SK-N-SH (cell line): ENCODE measurements at regions not wholly inside any gene's neighbourhood (a gene's known extent, or its start where the extent isn't known, plus 50 kb on each side); places are given as distances from the start of the nearest gene placed in this dataset.

Source experiments
- FOXM1 ChIP-seq: IDR thresholded peaks from 2 replicates; pipeline ENCODE4 v1.4.0; 2012; ENCODE audit warnings: low read depth, mild to moderate bottlenecking
- MXI1 ChIP-seq: IDR thresholded peaks from 2 replicates; pipeline ENCODE4 v1.6.1; 2012; ENCODE audit warnings: mild to moderate bottlenecking, low read depth, low read length, improper control_type of control experiment
- YY1 ChIP-seq: IDR thresholded peaks from 2 replicates; pipeline ENCODE4 v1.4.0; 2012; ENCODE audit warnings: low read depth, mild to moderate bottlenecking
- TF ChIP-seq, protein P1 (sequence below): fragments of 200-600 bp; sonication (generic); IDR thresholded peaks from 2 replicates; pipeline ENCODE4 v1.6.1; 2017; ENCODE audit warnings: antibody characterized with exemption, mild to moderate bottlenecking, moderate library complexity
- TF ChIP-seq, protein P2 (sequence below): IDR thresholded peaks from 2 replicates; pipeline ENCODE4 v1.4.0; 2012; ENCODE audit warnings: low read depth, borderline replicate concordance
- TF ChIP-seq, protein P3 (sequence below): IDR thresholded peaks from 2 replicates; pipeline ENCODE4 v1.4.0; 2012; ENCODE audit warnings: low read depth, borderline replicate concordance

DNA sequence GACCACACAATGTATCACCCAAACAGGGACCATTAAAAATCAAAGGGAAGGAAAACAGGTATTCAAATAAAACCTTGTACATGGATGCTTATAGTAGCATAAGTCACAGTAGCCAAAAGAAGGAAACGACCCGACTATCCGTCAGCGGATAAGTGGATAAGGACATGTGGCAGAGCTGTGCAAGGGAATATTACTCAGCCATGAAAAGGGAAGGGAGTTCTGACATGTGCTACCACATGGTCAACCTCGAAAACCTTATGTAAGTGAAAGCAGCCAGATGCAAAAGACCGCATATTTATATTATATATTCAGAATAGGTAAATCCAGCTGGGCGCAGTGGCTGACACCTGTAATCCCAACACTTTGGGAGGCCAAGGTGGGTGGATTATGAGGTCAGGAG is 193.3 kb downstream of the NPHP4 start:
- TF ChIP-seq, protein P1, sequence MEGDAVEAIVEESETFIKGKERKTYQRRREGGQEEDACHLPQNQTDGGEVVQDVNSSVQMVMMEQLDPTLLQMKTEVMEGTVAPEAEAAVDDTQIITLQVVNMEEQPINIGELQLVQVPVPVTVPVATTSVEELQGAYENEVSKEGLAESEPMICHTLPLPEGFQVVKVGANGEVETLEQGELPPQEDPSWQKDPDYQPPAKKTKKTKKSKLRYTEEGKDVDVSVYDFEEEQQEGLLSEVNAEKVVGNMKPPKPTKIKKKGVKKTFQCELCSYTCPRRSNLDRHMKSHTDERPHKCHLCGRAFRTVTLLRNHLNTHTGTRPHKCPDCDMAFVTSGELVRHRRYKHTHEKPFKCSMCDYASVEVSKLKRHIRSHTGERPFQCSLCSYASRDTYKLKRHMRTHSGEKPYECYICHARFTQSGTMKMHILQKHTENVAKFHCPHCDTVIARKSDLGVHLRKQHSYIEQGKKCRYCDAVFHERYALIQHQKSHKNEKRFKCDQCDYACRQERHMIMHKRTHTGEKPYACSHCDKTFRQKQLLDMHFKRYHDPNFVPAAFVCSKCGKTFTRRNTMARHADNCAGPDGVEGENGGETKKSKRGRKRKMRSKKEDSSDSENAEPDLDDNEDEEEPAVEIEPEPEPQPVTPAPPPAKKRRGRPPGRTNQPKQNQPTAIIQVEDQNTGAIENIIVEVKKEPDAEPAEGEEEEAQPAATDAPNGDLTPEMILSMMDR, result no peak
- TF ChIP-seq, protein P2, sequence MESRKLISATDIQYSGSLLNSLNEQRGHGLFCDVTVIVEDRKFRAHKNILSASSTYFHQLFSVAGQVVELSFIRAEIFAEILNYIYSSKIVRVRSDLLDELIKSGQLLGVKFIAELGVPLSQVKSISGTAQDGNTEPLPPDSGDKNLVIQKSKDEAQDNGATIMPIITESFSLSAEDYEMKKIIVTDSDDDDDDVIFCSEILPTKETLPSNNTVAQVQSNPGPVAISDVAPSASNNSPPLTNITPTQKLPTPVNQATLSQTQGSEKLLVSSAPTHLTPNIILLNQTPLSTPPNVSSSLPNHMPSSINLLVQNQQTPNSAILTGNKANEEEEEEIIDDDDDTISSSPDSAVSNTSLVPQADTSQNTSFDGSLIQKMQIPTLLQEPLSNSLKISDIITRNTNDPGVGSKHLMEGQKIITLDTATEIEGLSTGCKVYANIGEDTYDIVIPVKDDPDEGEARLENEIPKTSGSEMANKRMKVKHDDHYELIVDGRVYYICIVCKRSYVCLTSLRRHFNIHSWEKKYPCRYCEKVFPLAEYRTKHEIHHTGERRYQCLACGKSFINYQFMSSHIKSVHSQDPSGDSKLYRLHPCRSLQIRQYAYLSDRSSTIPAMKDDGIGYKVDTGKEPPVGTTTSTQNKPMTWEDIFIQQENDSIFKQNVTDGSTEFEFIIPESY, result no peak
- TF ChIP-seq MXI1, result no peak
- no peak for TF ChIP-seq FOXM1
- TF ChIP-seq YY1, result no peak
- TF ChIP-seq, protein P3, sequence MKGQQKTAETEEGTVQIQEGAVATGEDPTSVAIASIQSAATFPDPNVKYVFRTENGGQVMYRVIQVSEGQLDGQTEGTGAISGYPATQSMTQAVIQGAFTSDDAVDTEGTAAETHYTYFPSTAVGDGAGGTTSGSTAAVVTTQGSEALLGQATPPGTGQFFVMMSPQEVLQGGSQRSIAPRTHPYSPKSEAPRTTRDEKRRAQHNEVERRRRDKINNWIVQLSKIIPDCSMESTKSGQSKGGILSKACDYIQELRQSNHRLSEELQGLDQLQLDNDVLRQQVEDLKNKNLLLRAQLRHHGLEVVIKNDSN, result no peak
